Chondrocyte (in vitro differentiated cells): ENCODE measurements at regions not wholly inside any gene's neighbourhood (a gene's known extent, or its start where the extent isn't known, plus 50 kb on each side); places are given as distances from the start of the nearest gene placed in this dataset.

ENCODE experiments used
- DNase-seq: peaks from one replicate; pipeline ENCODE4 v3.0.0; 2021; ENCODE audit warnings: mixed read lengths, low spot score
- H3K27ac Mint-ChIP-seq: one replicate; pipeline ENCODE4 v1.8.0; 2021; ENCODE audit warnings: mild to moderate bottlenecking, moderate library complexity, mixed read lengths; ENCODE audit not compliant: unreplicated experiment
- H3K27me3 Mint-ChIP-seq: 2 replicates; pipeline ENCODE4 v1.8.0; 2021; ENCODE audit warnings: low read depth, mixed read lengths
- H3K36me3 Mint-ChIP-seq: 2 replicates; pipeline ENCODE4 v1.8.0; 2021; ENCODE audit warnings: low read depth, mixed read lengths
- H3K4me1 Mint-ChIP-seq: 2 replicates; pipeline ENCODE4 v1.8.0; 2021; ENCODE audit warnings: low read depth, mild to moderate bottlenecking, mixed read lengths
- H3K4me3 Mint-ChIP-seq: one replicate; pipeline ENCODE4 v1.8.0; 2021; ENCODE audit warnings: mild to moderate bottlenecking, moderate library complexity, mixed read lengths; ENCODE audit not compliant: unreplicated experiment
- H3K9me3 Mint-ChIP-seq: 2 replicates; pipeline ENCODE4 v1.8.0; 2021; ENCODE audit warnings: low read depth, mixed read lengths
- CTCF ChIP-seq: fragments of 200-600 bp; sonication (generic); IDR thresholded peaks from 2 replicates; pipeline ENCODE4 v1.5.0; 2021; ENCODE audit warnings: antibody characterized with exemption, mild to moderate bottlenecking, moderate library complexity

- Mint-ChIP-seq H3K4me3 (no peak overlapping the region), H3K4me1 (peaks cover 20% of the 10 kb centered on the region), H3K9me3 (no peaks in the 10 kb centered on the region), H3K36me3 (no peaks in the 10 kb centered on the region), H3K27me3 (no peaks in the 10 kb centered on the region), H3K27ac (no peak overlapping the region)
- no peak for TF ChIP-seq CTCF
- DNase-seq, result no peak
These were observed 672.8 kb downstream of the PCDH7 start for GRCh38 chr4:31392923-31393322.

DNA sequence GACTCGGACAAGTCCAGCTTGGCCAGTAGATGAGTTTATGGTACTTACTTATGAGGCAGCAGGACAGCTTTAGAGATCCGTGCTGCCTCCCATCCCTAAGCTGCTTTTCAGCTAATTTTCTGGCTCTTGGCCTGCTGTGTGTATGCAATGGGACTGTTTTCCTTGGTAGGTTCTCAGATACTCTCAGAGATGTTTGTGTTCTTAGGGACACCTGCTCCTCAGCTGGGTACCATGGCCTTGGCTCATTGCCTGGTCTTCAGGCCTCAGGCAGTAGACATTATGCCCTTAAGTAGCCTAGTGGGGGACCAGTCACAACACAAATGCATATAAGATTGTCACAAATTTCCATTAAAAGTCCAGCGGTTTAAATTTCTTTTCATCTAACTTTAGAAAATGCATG is 688.0 kb downstream of the PCDH7 start:
- Mint-ChIP-seq H3K27me3 (no peaks in the 10 kb centered on the region), H3K4me1 (no peaks in the 10 kb centered on the region), H3K27ac (no peak overlapping the region), H3K4me3 (no peak overlapping the region), H3K36me3 (no peaks in the 10 kb centered on the region), H3K9me3 (no peaks in the 10 kb centered on the region)
- no peak for DNase-seq
- TF ChIP-seq CTCF, result no peak

DNA sequence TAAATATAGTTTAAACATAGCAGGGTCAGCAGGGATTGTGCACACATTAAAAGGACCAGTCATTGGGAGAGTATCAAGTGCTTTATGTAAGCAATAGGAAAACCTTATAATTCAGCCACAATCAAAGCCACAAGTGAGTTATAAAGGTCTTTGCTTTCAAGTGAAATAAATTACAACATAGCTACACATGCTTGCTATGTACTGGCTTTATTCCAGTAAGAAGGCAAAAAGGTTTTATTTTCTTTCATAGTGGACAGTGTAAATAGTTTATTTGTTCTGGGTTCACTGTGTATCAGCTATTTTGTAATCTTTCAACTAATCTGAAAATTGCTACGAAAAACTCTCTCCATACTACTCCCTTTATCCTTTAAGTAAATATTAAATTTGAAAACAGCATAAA is 691.4 kb downstream of the PCDH7 start:
- Mint-ChIP-seq H3K27ac (no peak overlapping the region), H3K27me3 (no peaks in the 10 kb centered on the region), H3K36me3 (no peaks in the 10 kb centered on the region), H3K4me1 (no peaks in the 10 kb centered on the region), H3K4me3 (no peak overlapping the region), H3K9me3 (no peaks in the 10 kb centered on the region)
- DNase-seq, result no peak
- no peak for TF ChIP-seq CTCF

GRCh38 chr4:31415629-31416028 is 695.5 kb downstream of the PCDH7 start:
- Mint-ChIP-seq H3K4me1 (no peaks in the 10 kb centered on the region), H3K4me3 (no peak overlapping the region), H3K9me3 (no peaks in the 10 kb centered on the region), H3K36me3 (no peaks in the 10 kb centered on the region), H3K27ac (no peak overlapping the region), H3K27me3 (no peaks in the 10 kb centered on the region)
- TF ChIP-seq CTCF, result no peak
- DNase-seq, result no peak

DNA sequence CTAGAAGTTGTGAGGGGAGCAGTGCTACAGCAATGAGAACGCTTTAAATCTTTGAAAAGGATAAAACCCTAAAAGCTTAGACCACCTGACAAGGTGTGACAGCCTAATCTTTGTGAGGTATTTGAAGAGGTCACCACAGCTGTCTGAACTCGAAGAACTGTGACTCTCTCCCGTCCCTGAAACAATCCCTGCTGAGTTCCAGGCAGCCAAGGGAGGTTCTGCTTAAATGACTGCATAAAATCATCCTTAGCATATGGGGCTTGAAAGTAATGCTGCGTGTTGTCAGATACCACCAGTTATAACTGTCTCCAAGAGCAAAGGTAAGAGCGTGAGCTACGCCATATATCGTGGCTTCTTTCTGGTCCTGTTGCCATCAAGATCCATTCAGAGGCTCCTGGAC is 696.3 kb downstream of the PCDH7 start:
- Mint-ChIP-seq H3K4me3 (no peak overlapping the region), H3K4me1 (no peaks in the 10 kb centered on the region), H3K36me3 (no peaks in the 10 kb centered on the region), H3K27me3 (no peaks in the 10 kb centered on the region), H3K27ac (no peak overlapping the region), H3K9me3 (no peaks in the 10 kb centered on the region)
- TF ChIP-seq CTCF, result no peak
- no peak for DNase-seq
